Thyroid gland (tissue), 4 donors: ENCODE measurements at regions not wholly inside any gene's neighbourhood (a gene's known extent, or its start where the extent isn't known, plus 50 kb on each side); places are given as distances from the start of the nearest gene placed in this dataset.

ENCODE experiments used
- POLR2A ChIP-seq, 2 donors: fragments of 450-650 bp; IDR thresholded peaks; one replicate each; pipeline ENCODE4 v1.6.1; 2017; ENCODE audit warnings: antibody characterized with exemption in 2 of 2, mild to moderate bottlenecking in 2 of 2, moderate library complexity in 1 of 2
- TF ChIP-seq, protein P1 (sequence below), 6 experiments: fragments of 200-600 bp in 3 of 6; fragments of 450-650 bp in 3 of 6; sonication (generic) in 3 of 6; IDR thresholded peaks; one replicate each; pipeline ENCODE4 v1.5.1; 2016 to 2019; ENCODE audit warnings: antibody characterized with exemption in 6 of 6, mild to moderate bottlenecking in 2 of 6, inconsistent platforms in 1 of 6, moderate library complexity in 1 of 6

GRCh38 chr2:185567940-185568339 lies 170.7 kb upstream of the FSIP2 start:
- no peak for TF ChIP-seq POLR2A (IDR thresholded peaks at IDR 0.05)
- TF ChIP-seq, protein P1, sequence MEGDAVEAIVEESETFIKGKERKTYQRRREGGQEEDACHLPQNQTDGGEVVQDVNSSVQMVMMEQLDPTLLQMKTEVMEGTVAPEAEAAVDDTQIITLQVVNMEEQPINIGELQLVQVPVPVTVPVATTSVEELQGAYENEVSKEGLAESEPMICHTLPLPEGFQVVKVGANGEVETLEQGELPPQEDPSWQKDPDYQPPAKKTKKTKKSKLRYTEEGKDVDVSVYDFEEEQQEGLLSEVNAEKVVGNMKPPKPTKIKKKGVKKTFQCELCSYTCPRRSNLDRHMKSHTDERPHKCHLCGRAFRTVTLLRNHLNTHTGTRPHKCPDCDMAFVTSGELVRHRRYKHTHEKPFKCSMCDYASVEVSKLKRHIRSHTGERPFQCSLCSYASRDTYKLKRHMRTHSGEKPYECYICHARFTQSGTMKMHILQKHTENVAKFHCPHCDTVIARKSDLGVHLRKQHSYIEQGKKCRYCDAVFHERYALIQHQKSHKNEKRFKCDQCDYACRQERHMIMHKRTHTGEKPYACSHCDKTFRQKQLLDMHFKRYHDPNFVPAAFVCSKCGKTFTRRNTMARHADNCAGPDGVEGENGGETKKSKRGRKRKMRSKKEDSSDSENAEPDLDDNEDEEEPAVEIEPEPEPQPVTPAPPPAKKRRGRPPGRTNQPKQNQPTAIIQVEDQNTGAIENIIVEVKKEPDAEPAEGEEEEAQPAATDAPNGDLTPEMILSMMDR (IDR thresholded peaks at IDR 0.05), result no peak
